Dendritic cell treated with granulocyte-macrophage colony-stimulating factor and Interleukin-4, amounts not matched to agents 40 ng/mL and 50 ng/mL, for 4 days (primary cell): ENCODE measurements at regions not wholly inside any gene's neighbourhood (a gene's known extent, or its start where the extent isn't known, plus 50 kb on each side); places are given as distances from the start of the nearest gene placed in this dataset.
"Not testable (repeated sequence)": the region's sequence is repeated elsewhere in the genome, so short reads cannot be mapped to it uniquely, and the experiment has no call there.

Experiments
- H3K27ac Mint-ChIP-seq: one replicate; pipeline ENCODE4 v1.8.0; 2022; ENCODE audit warnings: mild to moderate bottlenecking, mixed read lengths
- H3K27me3 Mint-ChIP-seq: one replicate; pipeline ENCODE4 v1.8.0; 2022; ENCODE audit warnings: mild to moderate bottlenecking, mixed read lengths
- H3K36me3 Mint-ChIP-seq: one replicate; pipeline ENCODE4 v1.8.0; 2022; ENCODE audit warnings: low read depth, mixed read lengths
- H3K4me1 Mint-ChIP-seq: one replicate; pipeline ENCODE4 v1.8.0; 2022; ENCODE audit warnings: low read depth, mixed read lengths
- H3K4me3 Mint-ChIP-seq: one replicate; pipeline ENCODE4 v1.8.0; 2022; ENCODE audit warnings: mild to moderate bottlenecking, moderate library complexity, mixed read lengths
- H3K9me3 Mint-ChIP-seq: one replicate; pipeline ENCODE4 v1.8.0; 2022; ENCODE audit warnings: mixed read lengths
- intact Hi-C: fragments of 100-400 bp; cut with micrococcal nuclease; formaldehyde crosslinking; loops from one replicate; pipeline ENCODE4 v1.15.0; 2022

- no peaks in the 10 kb centered on the region for H3K36me3 Mint-ChIP-seq
- H3K4me3 Mint-ChIP-seq = no peak overlapping the region
- no peaks in the 10 kb centered on the region for H3K4me1 Mint-ChIP-seq
- intact Hi-C loops = no loop called here
- H3K27ac Mint-ChIP-seq = no peak overlapping the region
- H3K9me3 Mint-ChIP-seq = peaks cover 19% of the 10 kb centered on the region
- no peaks in the 10 kb centered on the region for H3K27me3 Mint-ChIP-seq
Measured at GRCh38 chr18:70700496-70700895, 411.7 kb downstream of the SOCS6 start.

DNA sequence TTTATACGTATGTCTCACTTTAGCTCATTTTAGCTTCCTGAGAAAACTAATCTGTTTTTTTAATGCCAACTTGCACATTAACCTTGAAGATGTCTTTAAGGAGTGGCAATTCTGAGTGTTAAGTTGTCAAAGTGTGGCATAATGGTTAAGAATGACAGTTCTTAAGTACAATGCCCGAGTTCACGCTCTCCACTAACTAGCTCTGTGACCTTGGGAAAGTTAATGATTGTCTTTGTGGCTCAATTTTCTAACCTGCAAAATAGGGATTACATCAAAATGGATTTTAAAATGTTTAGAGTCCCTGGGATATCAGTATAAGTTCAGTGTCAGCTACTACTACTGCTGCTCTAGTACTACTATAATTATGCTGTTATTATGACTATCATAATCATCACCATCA is 409.7 kb downstream of the SOCS6 start:
- H3K36me3 Mint-ChIP-seq = no peaks in the 10 kb centered on the region
- H3K27ac Mint-ChIP-seq = no peak overlapping the region
- H3K9me3 Mint-ChIP-seq = peaks cover 19% of the 10 kb centered on the region
- H3K27me3 Mint-ChIP-seq = no peaks in the 10 kb centered on the region
- no peak overlapping the region for H3K4me3 Mint-ChIP-seq
- H3K4me1 Mint-ChIP-seq = no peaks in the 10 kb centered on the region
- intact Hi-C loops = no loop called here

DNA sequence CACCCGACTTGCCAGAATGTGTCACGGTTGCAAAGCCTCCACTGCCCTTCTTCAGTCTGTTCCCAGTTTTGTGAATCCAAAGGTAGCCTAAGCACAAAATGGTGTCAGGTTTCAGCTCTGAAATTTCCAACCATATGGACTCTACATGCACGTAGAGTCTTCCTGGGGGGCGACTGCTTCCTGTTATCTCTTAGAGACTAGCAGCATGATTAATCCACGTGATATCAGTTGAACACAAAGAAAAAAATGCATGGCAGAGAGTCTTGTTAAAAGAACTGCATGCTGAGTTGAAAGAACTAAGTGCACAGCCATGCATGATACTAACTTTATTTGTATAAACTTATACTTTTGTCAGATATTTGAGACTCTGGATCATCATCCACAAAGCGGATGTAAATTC is 404.4 kb downstream of the SOCS6 start:
- Mint-ChIP-seq H3K4me3 (no peak overlapping the region), H3K27ac (no peak overlapping the region)
- intact Hi-C loops = no loop called here

GRCh38 chr18:70689765-70690164 is 400.9 kb downstream of the SOCS6 start:
- H3K27me3 Mint-ChIP-seq, H3K9me3 Mint-ChIP-seq, H3K36me3 Mint-ChIP-seq, intact Hi-C loops, H3K27ac Mint-ChIP-seq, H3K4me1 Mint-ChIP-seq, H3K4me3 Mint-ChIP-seq: not testable (repeated sequence)

More for the DNA sequence above, 404.4 kb downstream of the SOCS6 start:
- Mint-ChIP-seq H3K9me3 (peaks cover 10% of the 10 kb centered on the region), H3K4me1 (no peaks in the 10 kb centered on the region), H3K36me3 (no peaks in the 10 kb centered on the region), H3K27me3 (no peaks in the 10 kb centered on the region)

DNA sequence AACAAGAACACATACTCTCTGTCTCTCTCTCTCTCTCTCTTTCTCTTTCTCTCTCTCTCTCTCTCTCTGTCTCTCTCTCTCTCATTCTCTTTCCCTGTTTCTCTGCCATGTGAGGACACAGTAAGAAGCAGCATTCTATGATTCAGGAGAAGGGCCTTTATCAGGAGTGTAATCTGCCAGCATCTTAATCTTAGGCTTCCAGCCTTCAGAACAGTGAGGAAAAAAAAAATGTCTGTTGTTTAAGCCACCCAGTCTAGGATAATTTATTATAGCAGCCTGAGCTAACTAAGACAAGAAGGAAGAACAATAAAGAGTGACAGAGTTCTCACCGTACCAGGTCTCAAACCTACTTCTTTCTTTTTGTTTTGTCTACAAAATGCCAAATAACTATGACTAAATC is 399.4 kb downstream of the SOCS6 start:
- no peak overlapping the region for H3K27ac Mint-ChIP-seq
- H3K27me3 Mint-ChIP-seq = no peaks in the 10 kb centered on the region
- H3K4me3 Mint-ChIP-seq = no peak overlapping the region

DNA sequence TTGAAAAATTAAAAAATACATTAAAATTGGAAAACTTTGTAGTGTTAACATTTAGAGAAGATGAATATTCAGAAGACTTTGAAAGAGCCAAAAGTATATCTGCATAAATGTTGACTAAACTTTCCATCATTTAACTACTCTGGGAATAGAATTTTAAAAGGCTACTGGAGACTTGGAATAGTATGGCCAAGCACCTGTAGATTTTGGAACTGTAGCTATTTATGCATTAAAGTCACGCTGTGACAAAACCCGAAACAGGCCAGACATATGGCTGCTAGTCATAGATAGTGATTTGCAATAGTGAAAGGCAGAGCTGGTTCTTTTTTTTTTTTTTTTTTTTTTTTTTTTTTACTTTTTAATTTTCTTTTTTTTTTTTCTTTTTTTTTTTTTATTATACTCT is 396.0 kb downstream of the SOCS6 start:
- H3K27me3 Mint-ChIP-seq = no peaks in the 10 kb centered on the region
- no peak overlapping the region for H3K4me3 Mint-ChIP-seq
- no peak overlapping the region for H3K27ac Mint-ChIP-seq
- intact Hi-C loops = no loop called here
- H3K36me3 Mint-ChIP-seq = no peaks in the 10 kb centered on the region
- H3K9me3 Mint-ChIP-seq = no peaks in the 10 kb centered on the region
- H3K4me1 Mint-ChIP-seq = no peaks in the 10 kb centered on the region

More for the DNA sequence above, 399.4 kb downstream of the SOCS6 start:
- H3K4me1 Mint-ChIP-seq = no peaks in the 10 kb centered on the region
- intact Hi-C loops = no loop called here
- H3K9me3 Mint-ChIP-seq = no peaks in the 10 kb centered on the region
- H3K36me3 Mint-ChIP-seq = no peaks in the 10 kb centered on the region

GRCh38 chr18:70683263-70683662 is 394.4 kb downstream of the SOCS6 start:
- Mint-ChIP-seq H3K9me3 (no peaks in the 10 kb centered on the region), H3K4me1 (no peaks in the 10 kb centered on the region), H3K27ac (no peak overlapping the region), H3K27me3 (no peaks in the 10 kb centered on the region), H3K4me3 (no peak overlapping the region), H3K36me3 (no peaks in the 10 kb centered on the region)
- intact Hi-C loops = no loop called here

GRCh38 chr18:70674896-70675295 is 386.1 kb downstream of the SOCS6 start:
- Mint-ChIP-seq H3K27ac (no peak overlapping the region), H3K4me1 (no peaks in the 10 kb centered on the region), H3K9me3 (peaks cover 8% of the 10 kb centered on the region), H3K36me3 (no peaks in the 10 kb centered on the region), H3K4me3 (no peak overlapping the region), H3K27me3 (no peaks in the 10 kb centered on the region)
- intact Hi-C loops = no loop called here

GRCh38 chr18:70673831-70674230 is 385.0 kb downstream of the SOCS6 start:
- intact Hi-C loops = no loop called here
- Mint-ChIP-seq H3K4me3 (no peak overlapping the region), H3K4me1 (no peaks in the 10 kb centered on the region), H3K27ac (no peak overlapping the region), H3K36me3 (no peaks in the 10 kb centered on the region), H3K9me3 (peaks cover 19% of the 10 kb centered on the region), H3K27me3 (no peaks in the 10 kb centered on the region)

GRCh38 chr18:70672581-70672980 is 383.7 kb downstream of the SOCS6 start:
- Mint-ChIP-seq H3K4me3 (no peak overlapping the region), H3K4me1 (no peaks in the 10 kb centered on the region), H3K27me3 (no peaks in the 10 kb centered on the region), H3K9me3 (peaks cover 24% of the 10 kb centered on the region), H3K36me3 (no peaks in the 10 kb centered on the region), H3K27ac (no peak overlapping the region)
- intact Hi-C loops = no loop called here

DNA sequence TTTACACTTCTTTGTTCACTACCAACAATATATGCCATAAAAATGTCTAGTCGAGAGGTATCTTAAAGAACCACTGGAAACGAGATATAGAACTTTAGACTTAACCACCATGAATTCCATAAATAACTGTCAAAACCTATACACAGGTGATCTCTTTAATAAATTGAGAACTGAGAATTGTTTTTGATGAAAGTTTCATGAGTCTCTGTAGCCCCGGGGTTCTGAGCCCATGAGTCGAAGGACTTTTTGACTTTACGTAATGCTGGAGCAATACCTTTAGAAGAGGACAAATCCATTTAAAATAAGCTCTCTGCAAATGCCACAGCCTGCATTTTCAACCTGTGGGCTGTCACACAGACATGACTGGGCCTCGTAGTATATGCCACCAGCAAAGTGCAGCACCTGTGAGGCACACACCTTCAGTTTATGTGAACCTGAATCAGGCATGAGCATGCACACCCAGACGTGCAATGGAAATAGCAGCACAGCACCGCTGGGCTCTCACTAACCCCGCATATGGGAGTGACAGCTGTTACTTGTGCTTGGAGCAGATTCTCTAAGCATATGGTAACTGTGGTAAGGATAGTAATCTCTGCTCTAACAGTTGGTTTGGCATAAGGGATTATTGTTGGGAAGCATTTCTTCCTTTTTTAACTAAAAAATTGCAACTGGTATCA is 383.2 kb downstream of the SOCS6 start:
- peaks cover 24% of the 10 kb centered on the region for H3K9me3 Mint-ChIP-seq
- no peaks in the 10 kb centered on the region for H3K36me3 Mint-ChIP-seq
- no peak overlapping the region for H3K4me3 Mint-ChIP-seq
- no peaks in the 10 kb centered on the region for H3K4me1 Mint-ChIP-seq
- no peak overlapping the region for H3K27ac Mint-ChIP-seq
- intact Hi-C loops = no loop called here
- no peaks in the 10 kb centered on the region for H3K27me3 Mint-ChIP-seq

DNA sequence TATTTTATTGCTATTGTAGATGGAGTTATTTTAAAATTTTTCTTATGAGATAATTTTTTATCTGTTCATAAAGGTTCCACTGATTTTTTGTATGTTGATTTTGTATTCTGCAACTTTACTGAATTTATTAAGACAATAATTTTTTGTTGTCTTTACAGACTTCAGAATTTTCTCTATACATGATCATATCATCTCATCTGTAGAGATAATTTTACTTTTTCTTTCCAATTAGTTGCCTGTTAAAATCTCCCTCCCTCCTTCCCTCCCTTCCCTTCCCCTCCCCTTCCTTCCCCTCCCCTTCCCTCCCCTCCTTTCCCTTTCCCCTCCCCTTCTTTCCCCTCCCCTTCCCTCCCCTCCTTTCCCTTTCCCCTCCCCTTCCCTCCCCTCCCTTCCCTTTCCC is 378.1 kb downstream of the SOCS6 start:
- no peak overlapping the region for H3K27ac Mint-ChIP-seq
- H3K27me3 Mint-ChIP-seq = no peaks in the 10 kb centered on the region
- intact Hi-C loops = no loop called here
- no peaks in the 10 kb centered on the region for H3K36me3 Mint-ChIP-seq
- H3K9me3 Mint-ChIP-seq = peaks cover 19% of the 10 kb centered on the region
- no peak overlapping the region for H3K4me3 Mint-ChIP-seq
- H3K4me1 Mint-ChIP-seq = no peaks in the 10 kb centered on the region

DNA sequence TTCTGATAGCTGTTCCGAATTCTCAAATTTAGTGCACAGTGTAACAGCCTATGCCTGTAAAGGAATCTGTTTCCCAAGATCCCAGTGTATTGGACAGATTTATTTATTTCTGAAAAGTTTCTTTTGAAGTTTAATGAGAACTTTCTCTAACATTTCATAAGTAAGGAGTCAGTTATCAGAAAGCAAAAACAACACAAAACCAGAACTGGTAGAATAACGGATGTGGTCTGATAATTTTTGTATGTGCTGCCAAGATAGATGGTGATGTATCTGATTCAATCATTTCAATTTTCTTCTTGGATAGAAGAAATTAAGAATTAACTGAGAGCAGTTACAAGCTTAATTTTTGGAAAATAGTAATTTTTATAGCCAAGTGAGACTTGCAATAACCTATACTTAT is 374.3 kb downstream of the SOCS6 start:
- Mint-ChIP-seq H3K9me3 (no peaks in the 10 kb centered on the region), H3K27me3 (no peaks in the 10 kb centered on the region), H3K4me1 (no peaks in the 10 kb centered on the region), H3K27ac (no peak overlapping the region), H3K4me3 (no peak overlapping the region), H3K36me3 (no peaks in the 10 kb centered on the region)
- intact Hi-C loops = no loop called here

- Mint-ChIP-seq H3K9me3 (no peaks in the 10 kb centered on the region), H3K36me3 (no peaks in the 10 kb centered on the region), H3K27me3 (no peaks in the 10 kb centered on the region), H3K4me1 (no peaks in the 10 kb centered on the region), H3K27ac (no peak overlapping the region), H3K4me3 (no peak overlapping the region)
- intact Hi-C loops = no loop called here
Measured at GRCh38 chr18:70662588-70662987, 373.7 kb downstream of the SOCS6 start.
